ENCODE measurements at regions not wholly inside any gene's neighbourhood (a gene's known extent, or its start where the extent isn't known, plus 50 kb on each side); places are given as distances from the start of the nearest gene placed in this dataset.
"Not testable (repeated sequence)": the region's sequence is repeated elsewhere in the genome, so short reads cannot be mapped to it uniquely, and the experiment has no call there.

DNA sequence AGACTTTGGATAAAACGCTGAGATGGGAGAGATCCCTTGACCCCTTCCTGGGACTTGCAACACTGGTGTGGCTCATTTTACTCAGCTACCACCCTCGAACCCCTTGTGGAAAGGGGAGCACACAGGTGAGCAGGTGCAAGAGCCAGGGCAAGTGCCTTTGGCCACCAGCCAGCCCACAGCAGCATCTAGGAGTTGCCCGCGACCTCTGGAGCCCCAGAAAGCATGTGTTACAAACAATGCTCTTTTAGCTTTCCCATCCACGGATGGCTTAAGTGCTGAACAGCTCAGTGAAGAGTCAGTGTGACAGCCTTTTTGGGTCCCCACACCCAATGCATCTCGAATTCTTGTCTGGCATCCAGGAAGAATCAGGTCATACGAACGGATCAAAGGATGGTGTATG, 197.8 kb downstream of the MEMO1 start:
- no peak for DNase-seq

DNA sequence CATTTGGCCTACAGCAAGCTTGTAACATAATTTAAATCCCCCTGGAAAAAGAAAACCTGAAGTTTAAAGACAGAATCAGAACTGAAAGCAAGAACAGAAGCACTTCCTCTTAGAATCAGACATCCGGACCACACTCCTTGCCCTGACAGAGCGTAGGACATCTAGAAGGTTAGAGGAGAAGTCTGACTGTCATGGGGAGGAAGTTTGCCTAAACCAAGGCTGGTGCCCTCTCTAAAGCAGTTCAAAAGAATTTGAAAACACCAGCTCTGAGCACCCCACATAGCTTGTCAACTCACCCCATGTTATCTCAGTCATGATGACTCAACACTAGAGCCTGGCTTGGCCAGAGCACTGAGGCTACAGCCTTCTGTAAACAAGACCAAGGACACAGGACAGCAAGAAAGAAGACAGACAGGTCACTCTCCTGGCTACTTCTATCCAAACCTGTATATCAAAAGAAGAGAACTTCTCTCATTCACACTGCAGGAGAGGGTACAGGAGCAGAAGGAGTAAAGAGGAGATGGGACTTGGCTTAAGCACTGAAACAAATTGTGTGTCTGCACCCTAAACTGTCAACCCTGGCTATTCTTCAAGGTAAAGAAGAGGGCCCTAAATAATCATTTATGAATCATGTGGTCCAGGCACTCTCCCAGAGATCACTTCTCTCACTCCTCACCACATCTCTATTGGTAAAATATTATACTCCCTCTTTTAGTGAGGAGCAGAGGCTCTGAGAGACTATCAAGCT, 198.6 kb downstream of the MEMO1 start:
- DNase-seq: peak; percentile 3 to 13

GRCh38 chr2:31811482-31811881, 199.3 kb downstream of the MEMO1 start:
- DNase-seq: no peak

DNA sequence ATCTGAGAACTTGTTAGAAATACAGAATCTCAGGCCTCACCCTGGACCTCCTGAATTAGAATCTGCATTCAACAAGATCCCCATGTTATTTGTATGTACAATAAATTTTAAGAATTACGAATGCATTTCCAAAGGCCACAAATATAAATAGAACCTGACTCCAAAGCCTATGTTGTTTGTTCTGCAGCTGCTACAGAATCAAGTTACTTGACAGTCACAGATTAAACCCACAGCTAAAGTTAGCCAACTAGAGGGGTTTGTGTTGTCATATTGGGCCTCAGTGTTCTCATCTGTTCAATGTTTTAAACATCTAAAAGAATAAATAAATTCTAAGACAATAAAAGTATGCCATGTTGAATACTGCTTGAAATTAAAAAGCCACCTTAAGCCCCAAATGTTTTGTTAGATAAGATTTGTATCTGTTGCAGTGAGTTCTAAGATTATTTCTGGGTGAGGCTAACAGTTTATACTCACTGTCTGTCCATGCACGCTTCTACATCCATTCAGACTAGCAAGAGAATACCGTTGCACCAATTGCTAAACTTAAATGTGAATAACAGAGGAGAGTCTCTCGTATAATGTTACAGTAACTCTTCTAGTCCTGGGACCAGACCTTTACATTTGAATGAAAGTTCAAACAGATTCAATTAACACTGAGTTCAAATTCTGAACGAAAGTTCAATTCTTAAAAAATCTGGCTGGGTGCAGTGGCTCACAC, 200.4 kb downstream of the MEMO1 start:
- no peak for DNase-seq

DNA sequence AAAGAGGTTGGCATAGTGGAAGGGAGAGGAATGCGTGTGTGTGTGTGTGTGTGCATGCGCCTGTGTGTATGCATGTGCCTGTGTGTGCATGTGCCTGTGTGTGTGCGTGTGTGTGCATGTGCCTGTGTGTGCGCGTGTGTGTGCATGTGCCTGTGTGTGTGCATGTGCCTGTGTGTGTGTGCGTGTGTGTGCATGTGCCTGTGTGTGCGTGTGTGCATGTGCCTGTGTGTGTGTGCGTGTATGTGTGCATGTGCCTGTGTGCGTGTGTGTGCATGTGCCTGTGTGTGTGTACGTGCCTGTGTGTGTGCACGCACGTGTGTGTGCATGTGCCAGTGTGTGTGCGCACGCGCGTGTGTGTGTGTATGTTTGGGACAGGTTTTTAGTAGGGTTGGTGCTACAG, 205.1 kb downstream of the MEMO1 start:
- DNase-seq: no peak

DNA sequence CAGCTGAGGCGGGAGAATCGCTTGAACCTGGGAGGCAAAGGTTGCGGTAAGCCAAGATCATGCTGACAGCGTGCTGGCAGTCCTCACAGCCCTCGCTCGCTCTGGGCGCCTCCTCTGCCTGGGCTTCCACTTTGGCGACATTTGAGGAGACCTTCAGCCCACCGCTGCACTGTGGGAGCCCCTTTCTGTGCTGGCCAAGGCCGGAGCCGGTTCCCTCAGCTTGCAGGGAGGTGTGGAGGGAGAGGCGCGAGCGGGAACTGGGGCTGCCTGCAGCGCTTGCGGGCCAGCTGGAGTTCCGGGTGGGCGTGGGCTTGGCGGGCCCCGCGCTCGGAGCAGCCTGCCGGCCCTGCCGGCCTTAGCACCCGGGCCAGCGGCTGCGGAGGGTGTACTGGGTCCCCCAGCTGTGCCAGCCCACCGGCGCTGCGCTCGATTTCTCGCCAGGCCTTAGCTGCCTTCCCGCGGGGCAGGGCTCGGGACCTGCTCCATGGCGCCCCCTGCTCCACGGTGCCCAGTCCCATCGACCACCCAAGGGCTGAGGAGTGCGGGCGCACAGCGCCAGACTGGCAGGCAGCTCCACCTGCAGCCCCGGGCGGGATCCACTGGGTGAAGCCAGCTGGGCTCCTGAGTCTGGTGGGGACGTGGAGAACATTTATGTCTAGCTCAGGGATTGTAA, 207.2 kb downstream of the MEMO1 start:
- DNase-seq: not testable (repeated sequence)

DNA sequence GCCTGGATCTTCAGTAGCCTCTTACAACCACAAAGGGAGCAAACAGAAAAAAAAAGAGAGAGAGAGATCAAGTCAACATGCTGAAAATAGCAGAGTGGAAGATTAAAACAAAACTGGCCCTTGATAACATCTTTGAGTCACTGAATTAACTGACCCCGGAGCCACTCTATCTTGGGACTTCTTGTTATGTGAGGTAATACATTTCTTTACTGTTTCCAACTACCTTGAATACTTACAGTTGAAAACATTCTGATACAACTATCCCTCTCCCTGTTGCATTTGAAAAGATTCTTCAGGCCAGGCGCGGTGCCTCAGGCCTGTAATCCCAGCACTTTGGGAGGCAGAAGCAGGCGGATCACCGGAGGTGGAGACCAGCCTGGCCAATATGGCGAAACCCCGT, 208.1 kb downstream of the MEMO1 start:
- DNase-seq: no peak

GRCh38 chr2:31799282-31799681, 211.5 kb downstream of the MEMO1 start:
- DNase-seq: not testable (repeated sequence)

GRCh38 chr2:31788273-31788672, 207.5 kb upstream of the SRD5A2 start:
- no peak for DNase-seq

GRCh38 chr2:31785876-31786275, 205.1 kb upstream of the SRD5A2 start:
- DNase-seq: no peak

DNA sequence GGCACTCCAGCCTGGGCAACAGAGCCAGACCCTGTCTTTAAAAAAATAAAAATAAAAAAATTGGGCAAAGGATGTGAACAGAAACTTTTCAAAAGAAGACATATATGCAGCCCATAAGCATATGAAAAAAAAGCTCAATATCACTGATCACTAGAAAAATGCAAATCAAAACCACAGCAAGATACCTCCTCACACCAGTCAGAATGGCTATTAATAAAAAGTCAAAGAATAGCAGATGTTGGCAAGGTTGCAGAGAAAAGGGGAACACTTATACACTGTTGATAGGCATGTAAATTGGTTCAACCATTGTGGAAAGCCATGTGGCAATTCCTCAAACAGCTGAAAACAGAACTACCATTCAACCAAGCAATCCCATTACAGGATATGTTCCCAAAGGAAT, 204.1 kb upstream of the SRD5A2 start:
- DNase-seq: no peak

- DNase-seq: not testable (repeated sequence)
These were observed 202.8 kb upstream of the SRD5A2 start for GRCh38 chr2:31783446-31784091.

GRCh38 chr2:31778153-31778552, 197.4 kb upstream of the SRD5A2 start:
- no peak for DNase-seq

- no peak for DNase-seq
These were observed 190.0 kb upstream of the SRD5A2 start for GRCh38 chr2:31770741-31771140.

GRCh38 chr2:31765078-31765945, 184.6 kb upstream of the SRD5A2 start:
- no peak for DNase-seq

GRCh38 chr2:31764169-31764568, 183.4 kb upstream of the SRD5A2 start:
- no peak for DNase-seq

- no peak for DNase-seq
These were observed 181.3 kb upstream of the SRD5A2 start for GRCh38 chr2:31762085-31762484.

- not testable (repeated sequence) for DNase-seq
These were observed 176.6 kb upstream of the SRD5A2 start for GRCh38 chr2:31757351-31757750.

DNA sequence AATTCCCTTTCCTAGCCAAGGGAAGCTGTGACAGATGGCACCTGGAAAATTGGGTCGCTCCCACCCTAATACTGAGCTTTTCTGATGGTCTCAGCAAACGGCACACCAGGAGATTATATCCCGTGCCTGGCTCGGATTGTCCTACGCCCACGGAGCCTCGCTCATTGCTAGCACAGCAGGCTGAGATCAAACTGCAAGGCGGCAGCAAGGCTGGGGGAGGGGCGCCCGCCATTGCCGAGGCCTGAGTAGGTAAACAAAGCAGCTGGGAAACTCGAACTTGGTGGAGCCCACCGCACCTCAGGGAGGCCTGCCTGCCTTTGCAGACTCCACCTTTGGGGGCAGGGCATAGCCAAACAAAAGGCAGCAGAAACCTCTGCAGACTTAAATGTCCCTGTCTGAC, 168.0 kb upstream of the SRD5A2 start:
- not testable (repeated sequence) for DNase-seq

GRCh38 chr2:31748041-31748440, 167.3 kb upstream of the SRD5A2 start:
- DNase-seq: no peak

GRCh38 chr2:31739161-31739560, 158.4 kb upstream of the SRD5A2 start:
- DNase-seq: no peak

GRCh38 chr2:31736695-31737454, 156.1 kb upstream of the SRD5A2 start:
- DNase-seq: no peak

Data from activated CD4-positive, alpha-beta T cell treated with anti-CD3 and anti-CD28 coated beads, Interleukin-2, amount 50 U/mL, for 48 hours (primary cell).